PC-3 (cell line): ENCODE measurements at regions not wholly inside any gene's neighbourhood (a gene's known extent, or its start where the extent isn't known, plus 50 kb on each side); places are given as distances from the start of the nearest gene placed in this dataset.

Experiments used
- ATAC-seq: fragments of 200-7000 bp; cut with Tn5 transposase; 2 replicates; pipeline ENCODE4 v1.9.1; 2020; ENCODE audit warnings: mild to moderate bottlenecking, moderate library complexity
- BruUV-seq: library from RNA; stranded (reverse); fragments of 400-500 nt; replicated peaks from 2 replicates; lab custom pipeline; 2021; lab: Mats Ljungman, UMichigan
- CTCF ChIA-PET: fragments of 300-600 bp; sonication (Branson Sonifier 250); formaldehyde crosslinking; loops from one replicate; lab custom pipeline; 2022; ENCODE audit warnings: antibody characterized with exemption; lab: Charles Lee
- POLR2A ChIA-PET: fragments of 300-600 bp; sonication (Branson Sonifier 250); formaldehyde crosslinking; loops from one replicate; lab custom pipeline; 2022; ENCODE audit warnings: antibody characterized with exemption; ENCODE audit not compliant: unreplicated experiment; lab: Charles Lee
- DNase-seq: peaks from one replicate; pipeline ENCODE4 v3.0.0-alpha.2; 2015
- H2AFZ ChIP-seq: fragments of 300-600 bp; sonication (generic); 2 replicates; pipeline ENCODE4 v1.6.0; 2016; ENCODE audit warnings: antibody characterized with exemption, low read length
- H3F3A ChIP-seq: fragments of 300-600 bp; sonication (generic); one replicate; pipeline ENCODE4 v1.6.0; 2017; ENCODE audit warnings: antibody characterized with exemption, low read length, control low read depth, mild to moderate bottlenecking; ENCODE audit not compliant: unreplicated experiment
- H3K27ac ChIP-seq: fragments of 300-600 bp; sonication (generic); 2 replicates; pipeline ENCODE4 v1.5.1; 2016; ENCODE audit warnings: mild to moderate bottlenecking, low read length
- H3K27me3 ChIP-seq: fragments of 300-600 bp; sonication (generic); 2 replicates; pipeline ENCODE4 v1.6.1; 2016; ENCODE audit warnings: low read length, mixed read lengths
- H3K36me3 ChIP-seq: fragments of 300-600 bp; sonication (generic); 2 replicates; pipeline ENCODE4 v1.6.1; 2016; ENCODE audit warnings: low read depth, mixed run types, low read length, mixed read lengths
- H3K4me1 ChIP-seq: fragments of 300-600 bp; sonication (generic); 2 replicates; pipeline ENCODE4 v1.5.1; 2016; ENCODE audit warnings: low read length; ENCODE audit not compliant: insufficient read depth
- H3K4me2 ChIP-seq: fragments of 300-600 bp; sonication (generic); 2 replicates; pipeline ENCODE4 v1.6.0; 2016; ENCODE audit warnings: low read length
- H3K4me3 ChIP-seq: fragments of 300-600 bp; sonication (generic); 2 replicates; pipeline ENCODE4 v1.5.1; 2016; ENCODE audit warnings: mild to moderate bottlenecking, low read length, mixed read lengths
- H3K79me2 ChIP-seq: fragments of 300-600 bp; sonication (generic); 2 replicates; pipeline ENCODE4 v1.6.1; 2017; ENCODE audit warnings: low read length, mixed read lengths
- H3K9ac ChIP-seq: fragments of 300-600 bp; sonication (generic); 2 replicates; pipeline ENCODE4 v1.6.0; 2016; ENCODE audit warnings: mild to moderate bottlenecking, low read length
- H3K9me2 ChIP-seq: fragments of 300-600 bp; sonication (generic); replicated peaks from 2 replicates; pipeline ENCODE4 v1.6.1; 2016; ENCODE audit warnings: mixed run types, low read length, mixed read lengths
- H3K9me3 ChIP-seq: fragments of 300-600 bp; sonication (generic); 2 replicates; pipeline ENCODE4 v1.6.1; 2016; ENCODE audit warnings: low read length, mixed read lengths
- H4K20me1 ChIP-seq: fragments of 300-600 bp; sonication (generic); 2 replicates; pipeline ENCODE4 v1.6.1; 2016; ENCODE audit warnings: low read length, mixed read lengths
- CTCF ChIP-seq: fragments of 300-600 bp; sonication (generic); conservative IDR thresholded peaks from 2 replicates; pipeline ENCODE4 v1.5.1; 2017; ENCODE audit warnings: antibody characterized with exemption, low read depth, mild to moderate bottlenecking, low read length
- EZH2 ChIP-seq: fragments of 300-600 bp; sonication (generic); IDR thresholded peaks from one replicate; pipeline ENCODE4 v1.6.1; 2017; ENCODE audit warnings: antibody characterized with exemption, mild to moderate bottlenecking, low read length; ENCODE audit not compliant: unreplicated experiment
- EZH2phosphoT487 ChIP-seq: fragments of 300-600 bp; sonication (generic); IDR thresholded peaks from 2 replicates; pipeline ENCODE4 v1.6.1; 2018; ENCODE audit warnings: mild to moderate bottlenecking, antibody characterized with exemption, low read length, borderline replicate concordance
- intact Hi-C: fragments of 100-400 bp; cut with micrococcal nuclease; formaldehyde crosslinking; loops from 2 replicates; pipeline ENCODE4 v1.9.0; 2023

- Histone ChIP-seq H4K20me1 (0 out of 2 replicates have a peak, but pooled peaks cover 2% of the 10 kb centered on the region), H2AFZ (no peak overlapping the region), H3K4me1 (peaks cover 29% of the 10 kb centered on the region), H3K9me2 (no peaks in the 10 kb centered on the region), H3K4me3 (no peak overlapping the region), H3K36me3 (no peaks in the 10 kb centered on the region), H3K27ac (peak overlapping the region; percentile 73), H3K9me3 (no peaks in the 10 kb centered on the region), H3K9ac (no peak overlapping the region), H3K27me3 (no peaks in the 10 kb centered on the region), H3K4me2 (peak overlapping the region; percentile 68), H3K79me2 (no peaks in the 10 kb centered on the region), H3F3A (no peaks in the 10 kb centered on the region)
- DNase-seq (no peak), ATAC-seq (no peak)
- ChIA-PET POLR2A (no interaction called here), CTCF (no interaction called here)
- no peak for TF ChIP-seq EZH2
- TF ChIP-seq CTCF = no peak
- TF ChIP-seq EZH2phosphoT487 = no peak
- intact Hi-C loops = no loop called here
- no TSS peak for BruUV-seq
Measured at GRCh38 chr16:85355515-85355837, 243.2 kb upstream of the CIBAR2 start.

- Histone ChIP-seq H3F3A (no peaks in the 10 kb centered on the region), H3K27ac (no peak overlapping the region), H3K9me3 (no peaks in the 10 kb centered on the region), H3K4me2 (no peak overlapping the region), H2AFZ (no peak overlapping the region), H3K9me2 (no peaks in the 10 kb centered on the region), H4K20me1 (no peaks in the 10 kb centered on the region), H3K27me3 (no peaks in the 10 kb centered on the region), H3K4me3 (no peak overlapping the region), H3K4me1 (peaks cover 28% of the 10 kb centered on the region), H3K36me3 (no peaks in the 10 kb centered on the region), H3K79me2 (no peaks in the 10 kb centered on the region), H3K9ac (no peak overlapping the region)
- BruUV-seq = no TSS peak
- intact Hi-C loops = no loop called here
- CTCF ChIA-PET = no interaction called here
- DNase-seq (no peak), ATAC-seq (no peak)
- TF ChIP-seq EZH2 = no peak
- POLR2A ChIA-PET = interaction anchor here (0.6 kb wide), 1 partner anchor 11 kb away, joined by 3 read pairs; no protein-coding TSS in a partner anchor
Measured at GRCh38 chr16:85356157-85356556, 243.9 kb upstream of the CIBAR2 start.

GRCh38 chr16:85357323-85357722 is 245.1 kb upstream of the CIBAR2 start:
- no peaks in the 10 kb centered on the region for H4K20me1 ChIP-seq
- BruUV-seq = no TSS peak
- intact Hi-C loops = no loop called here

More at GRCh38 chr16:85357323-85357722, 245.1 kb upstream of the CIBAR2 start:
- Histone ChIP-seq H3F3A (no peaks in the 10 kb centered on the region), H3K9ac (no peak overlapping the region), H3K36me3 (no peaks in the 10 kb centered on the region), H3K4me1 (peaks cover 24% of the 10 kb centered on the region), H3K79me2 (no peaks in the 10 kb centered on the region), H3K27ac (no peak overlapping the region), H3K27me3 (no peaks in the 10 kb centered on the region), H2AFZ (no peak overlapping the region), H3K4me3 (no peak overlapping the region), H3K4me2 (no peak overlapping the region), H3K9me2 (no peaks in the 10 kb centered on the region), H3K9me3 (no peaks in the 10 kb centered on the region)
- ChIA-PET CTCF (no interaction called here), POLR2A (no interaction called here)
- DNase-seq (no peak), ATAC-seq (no peak)
- TF ChIP-seq EZH2phosphoT487 (no peak), CTCF (no peak), EZH2 (no peak)
